Loucy (cell line): ENCODE measurements at regions not wholly inside any gene's neighbourhood (a gene's known extent, or its start where the extent isn't known, plus 50 kb on each side); places are given as distances from the start of the nearest gene placed in this dataset.
"Not testable (repeated sequence)": the region's sequence is repeated elsewhere in the genome, so short reads cannot be mapped to it uniquely, and the experiment has no call there.

ENCODE experiments used
- H2AFZ ChIP-seq: fragments of 200-600 bp; sonication (generic); 2 replicates; pipeline ENCODE4 v1.6.0; 2016; ENCODE audit warnings: antibody characterized with exemption, mild to moderate bottlenecking, low read length, moderate library complexity
- H3F3A ChIP-seq: fragments of 200-600 bp; 2 replicates; pipeline ENCODE4 v1.6.0; 2016; ENCODE audit warnings: antibody characterized with exemption, low read depth, mild to moderate bottlenecking
- H3K27me3 ChIP-seq: fragments of 200-600 bp; sonication (generic); 2 replicates; pipeline ENCODE4 v1.6.1; 2014; ENCODE audit warnings: low read length, mild to moderate bottlenecking; ENCODE audit not compliant: insufficient read depth, poor library complexity, severe bottlenecking
- H3K36me3 ChIP-seq: fragments of 200-600 bp; sonication (generic); 2 replicates; pipeline ENCODE4 v1.6.1; 2016; ENCODE audit warnings: low read length; ENCODE audit not compliant: insufficient read depth
- H3K4me1 ChIP-seq: fragments of 200-600 bp; sonication (generic); 2 replicates; pipeline ENCODE4 v1.5.1; 2014; ENCODE audit warnings: low read length, mild to moderate bottlenecking; ENCODE audit not compliant: insufficient read depth, poor library complexity, severe bottlenecking
- H3K4me2 ChIP-seq: fragments of 200-600 bp; sonication (generic); 2 replicates; pipeline ENCODE4 v1.6.0; 2014; ENCODE audit warnings: antibody characterized with exemption, low read length, low read depth, mild to moderate bottlenecking; ENCODE audit not compliant: poor library complexity, severe bottlenecking
- H3K4me3 ChIP-seq: fragments of 200-600 bp; sonication (generic); 2 replicates; pipeline ENCODE4 v1.5.1; 2014; ENCODE audit warnings: low read length, mild to moderate bottlenecking, mixed read lengths; ENCODE audit not compliant: poor library complexity, severe bottlenecking
- H3K79me2 ChIP-seq: fragments of 200-600 bp; sonication (generic); 2 replicates; pipeline ENCODE4 v1.6.1; 2014; ENCODE audit warnings: low read length; ENCODE audit not compliant: insufficient read depth
- H3K9ac ChIP-seq: fragments of 200-600 bp; sonication (generic); 2 replicates; pipeline ENCODE4 v1.6.0; 2014; ENCODE audit warnings: mild to moderate bottlenecking, low read depth, low read length, moderate library complexity; ENCODE audit not compliant: poor library complexity, severe bottlenecking
- H3K9me2 ChIP-seq: fragments of 200-600 bp; sonication (generic); replicated peaks from 2 replicates; pipeline ENCODE4 v1.6.1; 2016; ENCODE audit warnings: low read depth, low read length, mixed read lengths
- H3K9me3 ChIP-seq: fragments of 200-600 bp; sonication (generic); 2 replicates; pipeline ENCODE4 v1.6.1; 2014; ENCODE audit warnings: mild to moderate bottlenecking, antibody characterized with exemption, low read length, low read depth; ENCODE audit not compliant: insufficient read depth
- H4K20me1 ChIP-seq: fragments of 200-600 bp; sonication (generic); 2 replicates; pipeline ENCODE4 v1.6.0; 2014; ENCODE audit warnings: antibody characterized with exemption, low read length, mild to moderate bottlenecking; ENCODE audit not compliant: insufficient read depth, poor library complexity, severe bottlenecking
- CTCF ChIP-seq: fragments of 200-600 bp; sonication (generic); conservative IDR thresholded peaks from 2 replicates; pipeline ENCODE4 v1.5.1; 2014; ENCODE audit warnings: mild to moderate bottlenecking, antibody characterized with exemption, low read length
- EZH2phosphoT487 ChIP-seq: fragments of 200-600 bp; IDR thresholded peaks from 2 replicates; pipeline ENCODE4 v1.6.1; 2018; ENCODE audit warnings: antibody characterized with exemption, mild to moderate bottlenecking, moderate library complexity, borderline replicate concordance

DNA sequence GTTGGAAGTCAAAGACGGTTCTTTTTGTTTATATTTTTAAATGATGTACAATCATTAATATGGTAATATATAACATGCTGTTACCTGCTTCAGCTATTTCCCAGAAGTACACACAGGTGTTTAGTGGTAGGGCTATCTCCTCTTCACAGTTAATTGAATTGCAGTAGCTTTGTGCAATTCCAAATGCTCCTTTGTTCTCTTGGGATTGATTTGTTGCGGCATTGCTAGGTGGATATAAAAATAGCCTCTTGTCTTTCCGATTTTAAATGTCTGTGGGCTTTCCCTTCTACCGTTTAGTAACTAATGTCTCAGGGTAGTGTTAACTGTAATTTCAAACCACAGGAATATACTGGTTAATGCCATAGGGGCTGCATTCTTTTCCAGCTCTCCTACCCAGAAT, 307.6 kb upstream of the SLITRK3 start:
- H3K4me3 ChIP-seq = no peak overlapping the region
- H3K27me3 ChIP-seq = no peaks in the 10 kb centered on the region
- no peaks in the 10 kb centered on the region for H3K79me2 ChIP-seq
- H3K4me1 ChIP-seq = no peaks in the 10 kb centered on the region
- no peaks in the 10 kb centered on the region for H3K36me3 ChIP-seq
- no peaks in the 10 kb centered on the region for H3K9me3 ChIP-seq
- H3K4me2 ChIP-seq = no peak overlapping the region
- no peak for TF ChIP-seq CTCF
- TF ChIP-seq EZH2phosphoT487 = no peak
- no peaks in the 10 kb centered on the region for H4K20me1 ChIP-seq
- no peaks in the 10 kb centered on the region for H3K9me2 ChIP-seq
- no peak overlapping the region for H2AFZ ChIP-seq
- H3F3A ChIP-seq = no peaks in the 10 kb centered on the region
- no peak overlapping the region for H3K9ac ChIP-seq

- Histone ChIP-seq H4K20me1 (no peaks in the 10 kb centered on the region), H3K9ac (no peak overlapping the region), H2AFZ (no peak overlapping the region), H3F3A (no peaks in the 10 kb centered on the region), H3K9me3 (no peaks in the 10 kb centered on the region), H3K4me2 (no peak overlapping the region), H3K9me2 (no peaks in the 10 kb centered on the region), H3K4me3 (no peak overlapping the region), H3K27me3 (no peaks in the 10 kb centered on the region), H3K36me3 (no peaks in the 10 kb centered on the region), H3K79me2 (no peaks in the 10 kb centered on the region), H3K4me1 (no peaks in the 10 kb centered on the region)
- TF ChIP-seq EZH2phosphoT487 (no peak), CTCF (no peak)
Observed at GRCh38 chr3:165503346-165503745, 307.2 kb upstream of the SLITRK3 start.

DNA sequence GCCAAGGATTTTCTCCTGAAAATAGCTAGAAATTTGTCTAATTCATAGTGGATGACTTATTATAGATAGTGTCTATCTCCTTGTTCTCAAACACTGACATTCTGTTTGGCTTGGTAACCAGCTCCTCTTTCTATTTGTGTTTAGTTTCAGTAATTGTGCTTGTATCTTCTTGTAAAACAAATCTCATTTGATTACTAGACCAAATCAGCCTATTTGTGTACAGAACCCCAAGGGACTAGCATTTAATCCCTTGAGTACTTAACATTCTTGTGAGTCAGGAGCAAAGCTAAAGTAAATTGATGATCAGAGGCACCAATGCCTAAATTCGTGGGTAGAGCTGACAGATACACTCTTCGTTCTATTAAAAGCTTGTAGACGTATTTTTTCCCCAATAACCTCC, 306.5 kb upstream of the SLITRK3 start:
- H3K9ac ChIP-seq = no peak overlapping the region
- no peaks in the 10 kb centered on the region for H3K36me3 ChIP-seq
- no peak overlapping the region for H3K4me2 ChIP-seq
- no peaks in the 10 kb centered on the region for H3K4me1 ChIP-seq
- no peaks in the 10 kb centered on the region for H3K79me2 ChIP-seq
- H3F3A ChIP-seq = no peaks in the 10 kb centered on the region
- H3K4me3 ChIP-seq = no peak overlapping the region
- no peak overlapping the region for H2AFZ ChIP-seq
- no peaks in the 10 kb centered on the region for H4K20me1 ChIP-seq
- no peak for TF ChIP-seq CTCF
- no peaks in the 10 kb centered on the region for H3K9me2 ChIP-seq
- H3K27me3 ChIP-seq = no peaks in the 10 kb centered on the region
- no peaks in the 10 kb centered on the region for H3K9me3 ChIP-seq

DNA sequence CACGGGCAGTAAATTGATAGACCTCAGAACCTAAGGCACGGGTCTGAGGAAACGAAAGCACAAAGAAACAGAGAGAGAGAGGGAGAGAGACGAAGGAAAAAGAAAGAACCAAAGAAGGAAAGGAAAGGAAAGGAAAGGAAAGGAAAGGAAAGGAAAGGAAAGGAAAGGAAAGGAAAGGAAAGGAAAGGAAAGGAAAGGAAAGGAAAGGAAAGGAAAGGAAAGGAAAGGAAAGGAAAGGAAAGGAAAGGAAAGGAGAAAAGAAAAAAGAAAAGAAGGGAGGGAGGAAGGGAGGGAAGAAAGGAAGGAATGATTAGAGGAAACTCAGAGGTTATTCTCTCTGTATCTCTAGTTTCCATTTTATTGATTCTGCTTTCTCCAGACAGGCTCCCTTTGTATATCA, 302.6 kb upstream of the SLITRK3 start:
- H3K4me1 ChIP-seq, H3K27me3 ChIP-seq, H3K79me2 ChIP-seq, H3K4me2 ChIP-seq, H3K9me3 ChIP-seq, H3K9ac ChIP-seq, H3K9me2 ChIP-seq, H4K20me1 ChIP-seq, H2AFZ ChIP-seq, H3K4me3 ChIP-seq, H3F3A ChIP-seq, H3K36me3 ChIP-seq: not testable (repeated sequence)
